ENCODE measurements at regions not wholly inside any gene's neighbourhood (a gene's known extent, or its start where the extent isn't known, plus 50 kb on each side); places are given as distances from the start of the nearest gene placed in this dataset.

- TF ChIP-seq POLR2A (IDR thresholded peaks at IDR 0.05) = no peak
- no peak for TF ChIP-seq CTCF (IDR thresholded peaks at IDR 0.05 in 8 of 11, conservative IDR thresholded peaks at IDR 0.05 in 3 of 11)
- no peak for TF ChIP-seq POLR2AphosphoS5 (IDR thresholded peaks at IDR 0.05)
These were observed 1186.3 kb upstream of the CELF4 start for GRCh38 chr18:38751898-38752297.
